Anterior cingulate cortex (tissue), 58 donors: ENCODE measurements at regions not wholly inside any gene's neighbourhood (a gene's known extent, or its start where the extent isn't known, plus 50 kb on each side); places are given as distances from the start of the nearest gene placed in this dataset.
A peak's percentile ranks its signal among the peaks of the same experiment; 100 is the strongest.

Source experiments
- DNase-seq, 58 donors: peaks; one replicate each; lab custom pipeline; 2025; lab: John Stamatoyannopoulos, UW

GRCh38 chr7:68306692-68307107, 1291.6 kb upstream of the AUTS2 start:
- DNase-seq, result peak in 1 of 58 donors; percentile 1

- no peak for DNase-seq
These were observed 1289.0 kb upstream of the AUTS2 start for GRCh38 chr7:68309271-68309670.

- no peak for DNase-seq
These were observed 1288.5 kb upstream of the AUTS2 start for GRCh38 chr7:68309806-68310205.

- no peak for DNase-seq
These were observed 1286.3 kb upstream of the AUTS2 start for GRCh38 chr7:68311958-68312357.

GRCh38 chr7:68313806-68314205, 1284.5 kb upstream of the AUTS2 start:
- DNase-seq, result no peak

GRCh38 chr7:68314208-68314607, 1284.1 kb upstream of the AUTS2 start:
- no peak for DNase-seq

GRCh38 chr7:68317476-68317875, 1280.8 kb upstream of the AUTS2 start:
- DNase-seq, result no peak

- DNase-seq, result no peak
These were observed 1279.2 kb upstream of the AUTS2 start for GRCh38 chr7:68319061-68319460.

GRCh38 chr7:68321076-68321639, 1277.1 kb upstream of the AUTS2 start:
- DNase-seq, result peak in 5 of 58 donors; percentile 2 to 33 (median 12)

GRCh38 chr7:68321776-68322496, 1276.3 kb upstream of the AUTS2 start:
- DNase-seq, result no peak

GRCh38 chr7:68324621-68325020, 1273.7 kb upstream of the AUTS2 start:
- DNase-seq, result no peak

- DNase-seq, result no peak
These were observed 1264.1 kb upstream of the AUTS2 start for GRCh38 chr7:68334216-68334615.

GRCh38 chr7:68334636-68335272, 1263.5 kb upstream of the AUTS2 start:
- no peak for DNase-seq

- DNase-seq, result peak in 4 of 58 donors; percentile 1 to 5 (median 1)
These were observed 1261.7 kb upstream of the AUTS2 start for GRCh38 chr7:68336594-68336993.

- peak in 1 of 58 donors; percentile 10 for DNase-seq
These were observed 1249.9 kb upstream of the AUTS2 start for GRCh38 chr7:68348401-68348800.

- DNase-seq, result no peak
These were observed 1235.3 kb upstream of the AUTS2 start for GRCh38 chr7:68362745-68363518.

GRCh38 chr7:68364886-68365625, 1233.2 kb upstream of the AUTS2 start:
- no peak for DNase-seq

- no peak for DNase-seq
These were observed 1226.3 kb upstream of the AUTS2 start for GRCh38 chr7:68371985-68372384.

GRCh38 chr7:68376131-68376661, 1222.1 kb upstream of the AUTS2 start:
- DNase-seq, result no peak

- DNase-seq, result no peak
These were observed 1216.5 kb upstream of the AUTS2 start for GRCh38 chr7:68381731-68382130.
